Fibroblast of skin of left quadriceps (primary cell): ENCODE measurements at regions not wholly inside any gene's neighbourhood (a gene's known extent, or its start where the extent isn't known, plus 50 kb on each side); places are given as distances from the start of the nearest gene placed in this dataset.
A peak's percentile ranks its signal among the peaks of the same experiment; 100 is the strongest.

Experiments
- DNase-seq, 2 experiments: peaks; one replicate each; pipeline ENCODE4 v3.0.0-alpha.2; 2013; ENCODE audit warnings: low read depth in 2 of 2

DNA sequence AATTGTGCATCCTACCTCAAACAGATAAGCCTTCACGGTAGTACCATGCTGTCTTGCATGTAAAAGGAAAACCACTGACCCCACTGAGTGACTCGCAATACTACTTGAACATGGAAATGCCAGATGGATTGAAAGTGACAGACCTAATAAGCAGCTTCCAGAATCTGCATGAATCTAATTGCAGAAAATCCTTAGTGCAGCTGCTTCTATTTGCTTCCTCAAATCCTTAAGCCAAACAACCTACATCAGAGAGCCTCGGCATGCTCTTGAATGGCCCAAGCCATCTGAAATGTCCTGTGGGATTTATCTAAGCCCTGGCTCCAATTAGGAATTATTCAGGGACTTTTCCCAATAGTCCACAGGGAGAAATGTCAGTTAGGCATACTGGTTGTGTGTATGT, 509.5 kb upstream of the CELF2 start:
- DNase-seq: no peak

- DNase-seq: no peak
Measured at GRCh38 chr10:10510179-10510578, 507.5 kb upstream of the CELF2 start.

- no peak for DNase-seq
Measured at GRCh38 chr10:10513067-10513466, 504.6 kb upstream of the CELF2 start.

- no peak for DNase-seq
Measured at GRCh38 chr10:10513898-10514297, 503.8 kb upstream of the CELF2 start.

DNA sequence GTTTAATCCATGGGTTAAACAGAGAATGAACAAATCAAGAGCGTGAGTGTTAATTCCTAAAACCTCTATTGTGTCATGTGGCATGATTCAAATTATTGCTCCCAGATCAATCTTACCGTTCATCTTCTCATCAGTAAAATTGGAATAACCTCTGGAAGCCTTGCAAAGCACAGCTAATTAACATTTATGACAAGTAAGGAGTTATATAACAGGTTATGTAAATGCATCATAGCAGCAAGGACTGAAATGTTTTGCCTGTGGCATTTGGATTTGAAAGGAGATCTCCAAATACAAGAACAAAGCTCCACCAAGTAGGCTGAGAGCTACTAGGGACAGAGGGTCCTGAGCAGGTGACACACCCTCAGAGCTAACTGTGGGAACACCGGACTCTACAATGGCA, 502.9 kb upstream of the CELF2 start:
- no peak for DNase-seq

- no peak for DNase-seq
Measured at GRCh38 chr10:10515479-10516204, 502.0 kb upstream of the CELF2 start.

- no peak for DNase-seq
Measured at GRCh38 chr10:10516346-10517130, 501.1 kb upstream of the CELF2 start.

DNA sequence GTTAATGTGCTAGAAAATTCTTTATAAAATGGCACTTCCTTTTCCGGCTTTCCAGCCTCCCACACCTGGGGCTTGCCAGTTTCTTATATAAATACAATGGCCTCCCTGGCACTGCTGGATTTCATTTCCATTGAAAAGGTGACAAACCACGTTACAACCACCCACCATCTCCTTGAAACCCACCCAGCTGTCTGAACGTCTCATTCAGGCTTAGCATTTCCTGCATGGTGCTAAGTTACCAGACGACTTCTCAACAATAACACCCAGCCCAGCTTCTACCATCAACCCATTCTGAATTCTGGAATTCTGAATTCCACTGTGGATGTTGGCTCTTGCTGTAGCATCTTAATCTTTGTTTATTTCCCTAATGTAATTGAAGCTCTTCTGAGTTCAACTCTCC, 499.8 kb upstream of the CELF2 start:
- DNase-seq: no peak

GRCh38 chr10:10519674-10520073, 498.0 kb upstream of the CELF2 start:
- no peak for DNase-seq

GRCh38 chr10:10520491-10521385, 496.9 kb upstream of the CELF2 start:
- DNase-seq: no peak

GRCh38 chr10:10526846-10527245, 490.8 kb upstream of the CELF2 start:
- no peak for DNase-seq

GRCh38 chr10:10527861-10528562, 489.7 kb upstream of the CELF2 start:
- no peak for DNase-seq

DNA sequence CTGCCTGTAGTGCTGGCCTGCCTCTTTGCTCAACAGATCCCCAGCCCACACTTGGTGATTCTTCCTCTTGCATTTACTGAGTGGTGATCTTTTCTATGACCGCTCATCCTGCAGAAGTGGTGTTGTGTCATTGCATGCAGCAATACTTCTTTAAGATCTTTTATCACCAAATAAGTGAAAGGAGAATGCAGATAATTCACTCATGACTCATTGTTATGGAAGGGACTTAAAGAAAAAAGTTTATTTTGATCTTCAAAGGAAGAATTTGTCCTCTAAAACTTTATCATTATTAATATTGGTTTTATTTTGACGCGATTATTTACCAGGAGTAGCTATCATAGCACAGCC, 489.1 kb upstream of the CELF2 start:
- DNase-seq: peak; percentile 21 to 27

DNA sequence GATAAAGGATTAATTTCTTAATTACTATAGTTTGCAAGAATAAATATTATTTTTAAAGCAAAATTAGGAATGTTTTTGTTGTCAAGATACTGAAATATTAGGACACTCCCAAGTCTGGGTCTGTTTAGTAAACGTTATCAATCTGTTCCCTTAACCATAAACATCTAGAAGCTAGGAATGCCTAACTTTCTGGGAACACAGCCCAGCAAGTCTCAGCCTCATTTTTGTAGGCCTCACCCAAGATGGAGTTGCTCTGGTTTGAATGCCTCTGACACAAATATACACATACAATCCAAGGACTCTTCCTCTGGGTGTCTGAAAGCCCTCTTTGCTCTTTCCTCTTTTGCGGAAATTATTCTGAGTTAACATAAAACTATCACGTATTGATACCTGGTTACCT, 487.4 kb upstream of the CELF2 start:
- no peak for DNase-seq

DNA sequence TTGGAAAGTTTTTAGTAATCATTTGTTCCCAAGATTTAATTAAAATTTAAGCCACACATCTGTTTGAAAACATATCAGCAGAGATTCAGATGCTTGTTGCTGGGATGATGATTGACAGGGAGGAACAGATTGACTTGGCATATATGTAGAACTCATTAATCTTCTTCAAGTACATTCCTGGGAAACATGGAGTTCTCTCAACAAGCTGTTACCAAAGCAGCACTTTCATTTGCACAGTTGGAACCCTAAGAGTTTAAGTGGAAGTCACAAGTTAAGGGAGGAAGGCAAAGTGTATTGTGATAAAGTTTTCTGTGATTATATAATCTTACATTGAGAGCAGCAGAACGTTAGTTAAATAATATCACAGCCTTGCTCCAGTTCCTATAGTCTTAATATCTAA, 485.4 kb upstream of the CELF2 start:
- DNase-seq: no peak

DNA sequence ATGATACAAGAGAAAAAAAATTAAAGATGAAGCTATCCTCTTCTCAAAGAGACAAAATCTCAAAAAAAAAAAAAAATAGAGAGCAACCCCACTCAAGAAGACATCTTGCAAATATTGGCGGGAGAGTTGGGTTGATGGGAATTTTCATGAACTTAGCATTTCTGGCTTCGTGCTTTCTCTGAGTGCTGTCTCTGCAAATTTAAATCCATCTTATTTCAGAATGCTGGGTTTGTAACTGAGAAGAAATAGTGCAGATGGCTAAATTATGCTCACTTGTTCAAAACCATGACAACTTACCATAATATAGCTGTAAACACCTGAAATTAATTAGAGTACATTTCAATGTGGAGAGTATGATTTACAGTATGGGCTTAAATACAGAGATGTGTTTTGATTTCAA, 484.8 kb upstream of the CELF2 start:
- DNase-seq: peak; percentile 20 to 23

DNA sequence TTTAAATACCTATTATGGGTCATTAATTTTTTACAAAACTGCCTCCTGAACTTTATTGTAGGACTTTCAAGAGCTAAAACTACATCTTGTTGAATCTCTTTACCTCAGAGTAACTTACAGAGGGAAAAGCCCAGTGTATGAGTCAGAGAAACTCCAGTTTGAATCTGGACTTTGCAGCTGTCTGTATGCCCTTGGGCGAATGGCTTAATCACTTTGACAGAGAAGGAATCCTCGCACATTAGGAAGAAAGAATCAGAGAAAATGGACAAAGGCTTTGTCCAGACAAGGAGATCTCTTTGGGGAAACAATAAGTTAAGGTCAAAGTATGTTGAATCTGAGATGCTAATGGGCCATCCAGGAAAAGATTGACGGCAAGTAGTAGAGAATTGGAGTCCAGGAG, 484.2 kb upstream of the CELF2 start:
- DNase-seq: no peak

GRCh38 chr10:10538326-10538725, 479.3 kb upstream of the CELF2 start:
- no peak for DNase-seq

GRCh38 chr10:10540398-10540797, 477.3 kb upstream of the CELF2 start:
- DNase-seq: peak; percentile 50 to 56

- peak; percentile 42 to 44 for DNase-seq
Measured at GRCh38 chr10:10542477-10542876, 475.2 kb upstream of the CELF2 start.

GRCh38 chr10:10544890-10545289, 472.8 kb upstream of the CELF2 start:
- DNase-seq: no peak

DNA sequence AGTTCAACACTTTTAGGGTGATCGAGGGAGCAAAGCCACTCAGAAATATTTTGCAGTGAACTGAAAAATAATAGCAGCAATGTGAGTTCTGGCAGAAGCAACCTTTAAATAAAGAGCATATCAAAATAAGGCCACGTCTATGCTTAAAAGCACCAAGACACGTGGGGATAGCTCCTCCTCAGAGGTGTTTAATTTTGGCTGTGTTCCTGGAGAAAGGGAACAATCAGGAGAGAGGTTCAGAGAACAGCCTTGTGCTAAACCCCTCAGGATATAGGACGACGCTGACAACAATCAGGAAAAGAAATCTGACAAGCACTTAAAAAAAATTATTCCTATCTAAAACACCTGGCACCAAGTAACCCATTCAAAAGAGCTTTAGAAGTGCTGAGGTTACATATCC, 471.9 kb upstream of the CELF2 start:
- no peak for DNase-seq
